ENCODE measurements at regions not wholly inside any gene's neighbourhood (a gene's known extent, or its start where the extent isn't known, plus 50 kb on each side); places are given as distances from the start of the nearest gene placed in this dataset.
"Not testable (repeated sequence)": the region's sequence is repeated elsewhere in the genome, so short reads cannot be mapped to it uniquely, and the experiment has no call there.

- DNase-seq: no peak
These were observed 97.1 kb downstream of the DAD1 start for GRCh38 chr14:22491683-22492621.

- DNase-seq: not testable (repeated sequence)
These were observed 98.0 kb downstream of the DAD1 start for GRCh38 chr14:22491053-22491452.

GRCh38 chr14:22489957-22490950 is 98.8 kb downstream of the DAD1 start:
- DNase-seq: no peak

- no peak for DNase-seq
These were observed 99.8 kb downstream of the DAD1 start for GRCh38 chr14:22489244-22489545.

GRCh38 chr14:22488522-22489243 is 100.3 kb downstream of the DAD1 start:
- DNase-seq: no peak

- DNase-seq: no peak
These were observed 101.1 kb downstream of the DAD1 start for GRCh38 chr14:22487941-22488340.

GRCh38 chr14:22487401-22487800 is 101.6 kb downstream of the DAD1 start:
- no peak for DNase-seq

- DNase-seq: no peak
These were observed 102.3 kb downstream of the DAD1 start for GRCh38 chr14:22486675-22487074.

GRCh38 chr14:22485649-22486048 is 103.4 kb downstream of the DAD1 start:
- DNase-seq: no peak

GRCh38 chr14:22485178-22485577 is 103.8 kb downstream of the DAD1 start:
- no peak for DNase-seq

- DNase-seq: no peak
These were observed 104.4 kb downstream of the DAD1 start for GRCh38 chr14:22484632-22485031.

GRCh38 chr14:22483863-22484593 is 105.0 kb downstream of the DAD1 start:
- DNase-seq: no peak

GRCh38 chr14:22482782-22483553 is 106.1 kb downstream of the DAD1 start:
- DNase-seq: no peak

- no peak for DNase-seq
These were observed 106.8 kb downstream of the DAD1 start for GRCh38 chr14:22482085-22482694.

GRCh38 chr14:22481546-22481945 is 107.5 kb downstream of the DAD1 start:
- DNase-seq: no peak

GRCh38 chr14:22479776-22480464 is 109.1 kb downstream of the DAD1 start:
- no peak for DNase-seq

- DNase-seq: no peak
These were observed 109.9 kb downstream of the DAD1 start for GRCh38 chr14:22479132-22479531.

- no peak for DNase-seq
These were observed 110.4 kb downstream of the DAD1 start for GRCh38 chr14:22478670-22479069.

GRCh38 chr14:22478247-22478646 is 110.8 kb downstream of the DAD1 start:
- no peak for DNase-seq

- no peak for DNase-seq
These were observed 111.3 kb downstream of the DAD1 start for GRCh38 chr14:22477569-22478194.

All from RPMI8226 (cell line).